ENCODE measurements at regions not wholly inside any gene's neighbourhood (a gene's known extent, or its start where the extent isn't known, plus 50 kb on each side); places are given as distances from the start of the nearest gene placed in this dataset.

DNA sequence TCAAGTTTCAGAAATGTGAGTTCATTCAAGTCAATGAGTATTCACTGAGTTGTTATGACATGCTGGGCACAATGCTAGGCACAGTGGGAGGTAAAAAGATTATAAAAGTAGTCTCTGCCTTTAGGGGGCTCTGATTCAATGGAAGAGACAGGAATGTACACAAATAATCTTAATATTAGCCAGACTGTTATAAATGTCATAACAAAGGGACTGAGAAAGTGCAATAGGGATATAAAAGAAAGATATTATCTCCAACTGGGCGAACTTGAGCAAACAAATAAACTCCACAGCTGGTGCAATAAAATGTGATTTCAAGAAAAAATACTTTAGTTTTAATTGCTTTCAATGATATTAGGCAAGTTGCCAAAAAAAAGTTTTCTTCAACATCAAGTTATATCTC is 755.2 kb downstream of the BRINP1 start:
- dilution Hi-C loops (cut with MboI; ENCODE audit: extremely low pct_ligation_motif_present, low sequenced_read_pairs) = no loop called here
- H3K4me3 ChIP-seq (ENCODE audit: control insufficient read depth in 2 of 3, extremely low read depth in 1 of 3, insufficient read depth in 2 of 3, low read depth in 1 of 3, low read length in 3 of 3) = no peak overlapping the region
- H3K27ac ChIP-seq (ENCODE audit: control insufficient read depth, insufficient read depth, low read length) = no peak overlapping the region

DNA sequence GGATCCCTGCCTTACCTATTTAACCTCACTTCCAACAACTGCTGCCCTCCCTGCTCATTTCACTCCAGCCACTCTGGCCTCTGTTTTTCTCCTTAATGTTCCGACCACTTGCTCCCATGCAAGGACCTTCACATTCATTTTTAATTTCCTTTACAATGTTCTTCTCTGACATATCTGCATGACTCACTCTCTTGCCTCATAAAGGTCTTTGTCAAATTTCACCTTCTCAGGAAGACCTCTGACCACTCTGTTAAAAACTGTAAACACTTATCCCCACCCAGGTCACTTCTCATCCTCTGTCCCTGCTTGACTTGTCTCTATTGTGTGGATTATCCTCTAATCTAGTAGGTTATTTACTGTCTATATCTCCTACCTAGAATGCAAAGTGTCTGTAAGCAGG is 751.2 kb downstream of the BRINP1 start:
- H3K36me3 ChIP-seq (ENCODE audit: control insufficient read depth in 2 of 2, extremely low read depth in 1 of 2, insufficient read depth in 2 of 2, low read length in 2 of 2) = no peaks in the 10 kb centered on the region
- FAIRE-seq (no peak), DNase-seq (ENCODE audit: low read depth, low spot score) (no peak)
- no peak overlapping the region for H2AFZ ChIP-seq (ENCODE audit: control insufficient read depth, low read length)
- no peak overlapping the region for H3K27ac ChIP-seq (ENCODE audit: control insufficient read depth, insufficient read depth, low read length)
- H3K9me1 ChIP-seq (ENCODE audit: control insufficient read depth, extremely low read depth, insufficient read depth, low read length) = no peaks in the 10 kb centered on the region
- no peaks in the 10 kb centered on the region for H3K27me3 ChIP-seq (ENCODE audit: control insufficient read depth, extremely low read depth, insufficient read depth, low read length)
- H3K79me2 ChIP-seq (ENCODE audit: control insufficient read depth, insufficient read depth, low read length) = no peaks in the 10 kb centered on the region
- H3K4me3 ChIP-seq (ENCODE audit: control insufficient read depth in 2 of 3, extremely low read depth in 1 of 3, insufficient read depth in 2 of 3, low read depth in 1 of 3, low read length in 3 of 3) = no peak overlapping the region
- dilution Hi-C loops (cut with MboI; ENCODE audit: extremely low pct_ligation_motif_present, low sequenced_read_pairs) = no loop called here
- no peak overlapping the region for H3K4me2 ChIP-seq (ENCODE audit: control insufficient read depth, extremely low read depth, insufficient read depth, low read depth, low read length)
- no peak overlapping the region for H3K9ac ChIP-seq (ENCODE audit: control insufficient read depth, extremely low read depth, insufficient read depth, low read length)
- no peak for TF ChIP-seq EZH2 (IDR thresholded peaks at IDR 0.05; ENCODE audit: low read length)
- TF ChIP-seq, protein P1, sequence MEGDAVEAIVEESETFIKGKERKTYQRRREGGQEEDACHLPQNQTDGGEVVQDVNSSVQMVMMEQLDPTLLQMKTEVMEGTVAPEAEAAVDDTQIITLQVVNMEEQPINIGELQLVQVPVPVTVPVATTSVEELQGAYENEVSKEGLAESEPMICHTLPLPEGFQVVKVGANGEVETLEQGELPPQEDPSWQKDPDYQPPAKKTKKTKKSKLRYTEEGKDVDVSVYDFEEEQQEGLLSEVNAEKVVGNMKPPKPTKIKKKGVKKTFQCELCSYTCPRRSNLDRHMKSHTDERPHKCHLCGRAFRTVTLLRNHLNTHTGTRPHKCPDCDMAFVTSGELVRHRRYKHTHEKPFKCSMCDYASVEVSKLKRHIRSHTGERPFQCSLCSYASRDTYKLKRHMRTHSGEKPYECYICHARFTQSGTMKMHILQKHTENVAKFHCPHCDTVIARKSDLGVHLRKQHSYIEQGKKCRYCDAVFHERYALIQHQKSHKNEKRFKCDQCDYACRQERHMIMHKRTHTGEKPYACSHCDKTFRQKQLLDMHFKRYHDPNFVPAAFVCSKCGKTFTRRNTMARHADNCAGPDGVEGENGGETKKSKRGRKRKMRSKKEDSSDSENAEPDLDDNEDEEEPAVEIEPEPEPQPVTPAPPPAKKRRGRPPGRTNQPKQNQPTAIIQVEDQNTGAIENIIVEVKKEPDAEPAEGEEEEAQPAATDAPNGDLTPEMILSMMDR (optimal IDR thresholded peaks at IDR 0.05 in 1 of 3, IDR thresholded peaks at IDR 0.05 in 1 of 3, conservative IDR thresholded peaks at IDR 0.05 in 1 of 3; ENCODE audit: extremely low read depth in 1 of 3, insufficient read depth in 2 of 3, low read length in 3 of 3) = no peak
- no peaks in the 10 kb centered on the region for H3K9me3 ChIP-seq (ENCODE audit: control insufficient read depth, low read depth, low read length)
- H4K20me1 ChIP-seq (ENCODE audit: control insufficient read depth, extremely low read depth, insufficient read depth, low read length) = no peaks in the 10 kb centered on the region
- H3K4me1 ChIP-seq (ENCODE audit: control insufficient read depth, extremely low read depth, insufficient read depth, low read length) = no peaks in the 10 kb centered on the region

More for the DNA sequence above, 755.2 kb downstream of the BRINP1 start:
- H3K4me1 ChIP-seq (ENCODE audit: control insufficient read depth, extremely low read depth, insufficient read depth, low read length) = no peaks in the 10 kb centered on the region
- no peaks in the 10 kb centered on the region for H3K9me3 ChIP-seq (ENCODE audit: control insufficient read depth, low read depth, low read length)
- no peak for DNase-seq (ENCODE audit: low read depth, low spot score)
- H3K36me3 ChIP-seq (ENCODE audit: control insufficient read depth in 2 of 2, extremely low read depth in 1 of 2, insufficient read depth in 2 of 2, low read length in 2 of 2) = no peaks in the 10 kb centered on the region
- H3K9ac ChIP-seq (ENCODE audit: control insufficient read depth, extremely low read depth, insufficient read depth, low read length) = no peak overlapping the region
- H3K9me1 ChIP-seq (ENCODE audit: control insufficient read depth, extremely low read depth, insufficient read depth, low read length) = no peaks in the 10 kb centered on the region
- no peak overlapping the region for H2AFZ ChIP-seq (ENCODE audit: control insufficient read depth, low read length)
- FAIRE-seq = no peak
- H3K27me3 ChIP-seq (ENCODE audit: control insufficient read depth, extremely low read depth, insufficient read depth, low read length) = no peaks in the 10 kb centered on the region
- no peak for TF ChIP-seq EZH2 (IDR thresholded peaks at IDR 0.05; ENCODE audit: low read length)
- TF ChIP-seq, protein P1 (optimal IDR thresholded peaks at IDR 0.05 in 1 of 3, IDR thresholded peaks at IDR 0.05 in 1 of 3, conservative IDR thresholded peaks at IDR 0.05 in 1 of 3; ENCODE audit: extremely low read depth in 1 of 3, insufficient read depth in 2 of 3, low read length in 3 of 3) = no peak
- H4K20me1 ChIP-seq (ENCODE audit: control insufficient read depth, extremely low read depth, insufficient read depth, low read length) = no peaks in the 10 kb centered on the region
- no peak overlapping the region for H3K4me2 ChIP-seq (ENCODE audit: control insufficient read depth, extremely low read depth, insufficient read depth, low read depth, low read length)
- no peaks in the 10 kb centered on the region for H3K79me2 ChIP-seq (ENCODE audit: control insufficient read depth, insufficient read depth, low read length)
